ENCODE measurements at regions not wholly inside any gene's neighbourhood (a gene's known extent, or its start where the extent isn't known, plus 50 kb on each side); places are given as distances from the start of the nearest gene placed in this dataset.

- DNase-seq (ENCODE audit: low read depth): no peak
Observed at GRCh38 chr20:4559106-4559505, 127.2 kb upstream of the PRNP start.

DNA sequence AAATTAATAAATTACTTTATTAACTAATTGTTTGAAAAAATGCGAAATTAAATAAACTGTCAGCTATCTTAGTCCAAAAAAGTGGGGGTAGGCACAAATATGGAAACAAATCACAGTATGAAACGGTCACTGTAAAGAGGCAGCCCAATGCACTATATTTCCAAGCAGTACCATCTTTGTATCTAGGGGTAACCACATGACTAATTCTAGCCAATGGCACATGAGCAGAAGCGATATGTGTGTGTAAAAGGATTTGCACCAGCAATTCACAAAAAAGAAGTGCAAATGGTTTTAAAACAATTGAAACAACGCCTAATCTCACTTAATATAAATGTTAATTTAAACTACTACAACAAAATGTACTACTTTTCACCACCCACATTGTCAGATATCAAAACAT is 129.5 kb upstream of the PRNP start:
- DNase-seq (ENCODE audit: low read depth): no peak

DNA sequence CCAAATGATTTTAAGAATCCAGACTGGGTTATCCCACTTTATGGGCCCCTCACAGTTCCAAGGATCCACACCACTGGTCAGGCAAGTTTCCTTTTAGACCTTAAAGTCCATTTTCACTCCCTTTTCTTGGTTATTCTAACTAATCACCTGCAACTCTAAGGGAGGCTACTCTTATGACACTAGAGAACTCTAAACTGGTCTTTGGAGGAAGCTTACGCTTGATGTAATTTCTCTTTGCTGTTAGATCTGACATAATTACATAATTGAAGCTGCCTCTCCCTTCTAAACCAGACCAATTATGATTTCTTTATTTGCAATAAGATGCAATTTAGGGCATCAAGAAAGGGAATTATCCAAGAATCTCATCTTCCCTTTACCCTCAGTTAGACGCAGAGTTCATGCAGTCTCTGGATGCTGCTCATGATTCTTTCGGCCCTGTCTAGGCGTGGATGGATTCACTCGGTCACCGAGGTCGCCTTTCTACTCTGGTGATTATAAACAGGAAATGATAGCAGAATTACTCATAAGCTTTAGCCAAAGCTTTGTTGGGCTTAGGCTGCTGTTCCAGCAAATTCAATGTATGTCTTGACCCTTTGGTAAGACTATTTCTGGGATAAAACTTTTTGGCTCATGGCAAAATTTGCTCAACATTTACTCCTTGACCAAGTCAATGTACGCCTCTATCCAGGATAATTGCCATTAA is 130.9 kb upstream of the PRNP start:
- peak; percentile 80 for DNase-seq (ENCODE audit: low read depth)

DNA sequence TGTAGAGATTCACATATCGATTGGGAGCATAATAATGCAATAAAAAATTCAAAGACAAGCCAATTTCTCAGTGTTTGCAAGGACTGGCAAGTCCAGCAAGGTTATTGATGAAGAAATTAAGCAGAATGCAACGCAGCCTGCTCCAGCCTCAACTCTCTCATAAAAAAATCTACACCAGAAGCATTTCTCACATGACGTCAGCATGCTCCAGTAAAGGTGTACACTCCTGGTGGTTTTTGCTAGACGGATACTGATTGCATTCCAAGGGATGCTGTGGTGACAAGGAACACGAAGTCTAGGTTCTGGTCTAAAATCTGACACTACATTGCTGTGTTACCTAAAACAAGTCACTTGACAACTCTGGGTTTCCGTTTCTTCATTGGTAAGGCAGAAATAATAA is 131.9 kb upstream of the PRNP start:
- no peak for DNase-seq (ENCODE audit: low read depth)

- no peak for DNase-seq (ENCODE audit: low read depth)
Observed at GRCh38 chr20:4552075-4552640, 134.1 kb upstream of the PRNP start.

- peak; percentile 25 for DNase-seq (ENCODE audit: low read depth)
Observed at GRCh38 chr20:4550740-4551139, 135.5 kb upstream of the PRNP start.

- no peak for DNase-seq (ENCODE audit: low read depth)
Observed at GRCh38 chr20:4549711-4550259, 136.5 kb upstream of the PRNP start.

DNA sequence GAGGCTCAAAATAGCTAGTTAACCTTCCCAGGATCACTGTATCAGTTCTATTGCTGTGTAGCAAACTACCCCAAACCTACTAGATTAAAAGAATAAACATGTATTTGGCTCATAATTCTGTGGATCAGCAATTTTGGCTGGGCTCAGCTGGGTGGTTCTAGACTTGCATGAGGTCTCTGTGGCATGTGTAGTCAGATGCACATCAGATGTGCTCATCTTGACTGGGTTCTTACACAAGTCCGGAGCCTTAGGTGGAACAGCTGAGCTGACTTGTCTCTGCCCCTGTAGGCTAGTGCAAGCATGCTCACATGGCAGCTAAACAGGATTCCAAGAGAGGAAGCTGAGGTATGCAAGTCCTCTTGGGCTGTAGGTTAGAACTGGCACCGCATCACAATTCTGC is 137.7 kb upstream of the PRNP start:
- no peak for DNase-seq (ENCODE audit: low read depth)

DNA sequence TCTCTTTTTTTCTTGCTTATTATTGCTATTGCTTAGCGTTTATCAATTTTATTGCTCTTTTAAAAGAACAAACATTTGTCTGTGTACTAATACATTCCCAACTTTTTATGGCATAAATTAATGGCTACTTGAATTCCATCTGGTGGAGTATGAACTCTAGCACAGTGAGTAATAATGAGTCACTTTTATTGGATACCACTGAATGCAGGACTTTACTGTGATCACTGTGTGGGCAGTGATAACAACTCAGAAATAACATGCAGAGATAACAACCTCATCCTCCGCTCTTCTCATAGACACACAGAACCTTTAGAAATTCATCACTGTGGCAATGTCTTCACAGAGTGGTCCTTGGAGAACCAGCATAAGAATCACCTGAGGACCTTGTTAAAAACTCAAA is 139.5 kb upstream of the PRNP start:
- peak; percentile 90 for DNase-seq (ENCODE audit: low read depth)

DNA sequence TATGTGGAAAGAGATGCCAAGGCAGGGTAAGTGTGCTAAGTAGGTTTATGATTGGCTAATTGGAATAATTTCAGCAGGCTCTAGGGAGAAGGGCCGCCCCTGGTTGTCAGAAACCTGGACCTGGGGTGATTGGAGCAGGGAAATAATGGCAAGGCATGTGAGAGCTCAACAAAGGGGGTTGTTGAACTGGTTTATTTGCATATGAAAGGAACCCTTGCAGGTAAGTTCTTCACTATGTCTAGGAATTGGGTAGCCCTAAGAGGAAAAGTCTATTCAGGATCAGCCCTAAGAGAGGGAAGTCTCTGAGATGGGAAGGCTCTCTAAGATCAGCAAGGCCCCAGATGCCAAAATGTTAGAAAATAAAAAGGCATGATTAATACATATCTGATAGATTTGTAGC is 139.9 kb upstream of the PRNP start:
- DNase-seq (ENCODE audit: low read depth): no peak

- peak; percentile 52 for DNase-seq (ENCODE audit: low read depth)
Observed at GRCh38 chr20:4545526-4545925, 140.7 kb upstream of the PRNP start.

- peak; percentile 63 for DNase-seq (ENCODE audit: low read depth)
Observed at GRCh38 chr20:4544765-4545164, 141.5 kb upstream of the PRNP start.

GRCh38 chr20:4542270-4542669 is 144.0 kb upstream of the PRNP start:
- no peak for DNase-seq (ENCODE audit: low read depth)

GRCh38 chr20:4534315-4534714 is 151.9 kb upstream of the PRNP start:
- no peak for DNase-seq (ENCODE audit: low read depth)

- no peak for DNase-seq (ENCODE audit: low read depth)
Observed at GRCh38 chr20:4533368-4534133, 152.7 kb upstream of the PRNP start.

DNA sequence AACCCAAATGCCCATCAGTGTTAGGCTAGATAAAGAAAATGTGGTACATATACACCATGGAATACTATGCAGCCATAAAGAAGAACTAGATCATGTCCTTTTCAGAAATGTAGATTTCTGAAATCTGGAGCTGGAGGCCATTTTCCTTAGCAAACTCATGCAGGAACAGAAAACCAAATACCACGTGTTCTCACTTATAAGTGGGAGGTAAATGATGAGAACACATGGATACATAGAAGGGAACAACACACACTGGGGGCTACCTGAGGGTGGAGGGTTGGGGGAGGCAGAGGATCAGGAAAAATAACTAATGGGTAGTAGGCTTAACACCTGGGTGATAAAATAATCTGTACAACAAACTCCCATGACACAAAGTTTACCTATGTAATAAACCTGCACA is 153.5 kb upstream of the PRNP start:
- no peak for DNase-seq (ENCODE audit: low read depth)

- DNase-seq (ENCODE audit: low read depth): no peak
Observed at GRCh38 chr20:4524792-4525191, 161.5 kb upstream of the PRNP start.

DNA sequence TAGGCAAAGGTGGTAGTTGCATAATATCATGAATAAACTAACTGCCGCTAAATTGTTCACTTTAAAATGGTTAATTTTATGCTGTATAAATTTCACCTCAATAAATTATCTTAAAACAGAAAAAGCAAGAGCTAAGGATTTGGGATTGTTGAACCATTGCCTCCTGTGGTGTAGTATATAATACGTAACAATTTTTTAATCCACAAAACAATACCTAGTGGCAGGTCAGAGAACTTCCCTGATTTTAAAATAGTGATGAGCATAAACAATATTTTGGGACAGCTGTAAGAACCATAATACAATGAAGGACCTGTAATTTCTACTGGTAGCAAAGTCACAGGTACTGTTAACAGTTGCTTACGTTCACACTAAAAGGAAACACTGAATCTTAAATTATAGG is 161.9 kb upstream of the PRNP start:
- no peak for DNase-seq (ENCODE audit: low read depth)

GRCh38 chr20:4522310-4522709 is 163.9 kb upstream of the PRNP start:
- no peak for DNase-seq (ENCODE audit: low read depth)

- DNase-seq (ENCODE audit: low read depth): no peak
Observed at GRCh38 chr20:4521170-4521968, 164.9 kb upstream of the PRNP start.

DNA sequence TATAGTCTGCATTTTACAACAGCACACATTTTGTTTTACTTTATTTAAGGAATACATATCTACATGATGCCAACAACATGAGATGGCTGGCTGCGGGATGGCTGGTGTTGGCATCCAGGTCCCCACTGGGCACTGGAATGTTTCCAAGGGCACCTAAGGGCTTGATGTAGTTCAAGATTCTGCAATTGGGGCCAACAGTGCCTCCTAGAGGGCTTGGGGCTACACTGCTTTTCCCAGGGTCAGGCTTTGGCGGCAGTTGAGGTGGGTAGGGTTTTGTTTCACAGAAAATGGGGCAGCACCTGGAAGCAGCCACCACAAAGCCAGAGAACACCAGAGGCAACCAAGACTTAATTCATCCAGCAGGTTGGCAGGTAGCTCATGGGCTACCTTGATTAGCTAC is 166.7 kb upstream of the PRNP start:
- DNase-seq (ENCODE audit: low read depth): peak; percentile 40

DNA sequence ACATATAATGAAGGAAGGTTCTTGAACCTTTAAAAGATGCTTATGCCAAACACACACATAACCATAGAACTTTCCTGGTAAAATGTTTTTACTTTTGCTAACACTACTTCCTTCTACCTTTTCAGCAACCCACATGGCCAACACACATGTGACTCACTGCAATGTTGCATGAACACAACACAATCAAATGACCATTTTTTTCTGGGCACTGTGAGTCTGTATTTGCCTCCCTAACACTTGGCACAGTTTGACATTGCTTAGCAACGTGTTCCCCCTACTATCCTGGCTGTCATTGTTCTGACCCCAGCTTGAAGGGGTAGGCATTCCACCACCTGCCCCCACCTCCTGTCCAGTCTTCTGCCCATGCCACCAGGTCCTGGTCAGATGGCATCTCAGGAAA is 169.4 kb upstream of the PRNP start:
- no peak for DNase-seq (ENCODE audit: low read depth)

All from LHCN-M2 (cell line).